NCI-H2029 treated with DMSO at 0.1 percent for 48 hours (cell line): ENCODE measurements at regions not wholly inside any gene's neighbourhood (a gene's known extent, or its start where the extent isn't known, plus 50 kb on each side); places are given as distances from the start of the nearest gene placed in this dataset.
A peak's percentile ranks its signal among the peaks of the same experiment; 100 is the strongest.

Experiments used
- DNase-seq: peaks from one replicate; lab custom pipeline; 2025; lab: John Stamatoyannopoulos, UW

DNA sequence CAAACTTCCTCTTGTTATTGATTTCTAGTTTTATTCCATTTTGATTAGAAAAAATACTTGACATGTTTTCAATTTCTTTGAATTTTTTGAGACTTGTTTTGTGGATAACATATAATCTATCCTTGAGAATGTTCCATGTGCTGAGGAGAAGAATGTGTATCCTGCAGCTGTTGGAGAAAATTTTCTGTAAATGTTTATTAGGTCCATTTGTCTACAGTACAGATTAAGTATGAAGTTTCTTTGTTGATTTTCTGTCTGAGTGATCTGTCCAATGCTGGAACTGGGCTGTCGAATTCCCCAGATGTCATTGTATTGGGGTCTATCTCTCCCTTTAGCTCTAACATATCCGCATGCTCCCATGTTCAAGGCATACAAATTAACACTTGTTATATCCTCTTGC, 251.2 kb downstream of the CSNK1G3 start:
- DNase-seq: no peak

DNA sequence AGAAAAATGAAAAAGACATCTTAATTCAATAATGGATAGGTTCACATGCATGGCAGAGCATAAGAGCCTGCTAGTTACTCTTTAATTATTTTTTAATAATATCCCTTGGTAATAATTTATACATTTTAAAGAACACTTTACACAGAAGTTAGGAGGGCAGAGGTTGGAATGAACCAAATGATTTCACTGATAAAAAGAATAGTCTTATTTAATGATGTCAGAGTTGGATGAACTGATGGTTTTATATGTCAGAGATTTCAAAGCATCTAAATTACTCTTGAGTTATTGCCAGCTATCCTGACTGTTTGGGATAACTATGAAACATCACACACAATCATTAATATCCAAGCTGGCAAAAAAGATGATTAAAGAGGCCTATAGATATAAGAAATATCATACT, 244.8 kb downstream of the CSNK1G3 start:
- DNase-seq: no peak

DNA sequence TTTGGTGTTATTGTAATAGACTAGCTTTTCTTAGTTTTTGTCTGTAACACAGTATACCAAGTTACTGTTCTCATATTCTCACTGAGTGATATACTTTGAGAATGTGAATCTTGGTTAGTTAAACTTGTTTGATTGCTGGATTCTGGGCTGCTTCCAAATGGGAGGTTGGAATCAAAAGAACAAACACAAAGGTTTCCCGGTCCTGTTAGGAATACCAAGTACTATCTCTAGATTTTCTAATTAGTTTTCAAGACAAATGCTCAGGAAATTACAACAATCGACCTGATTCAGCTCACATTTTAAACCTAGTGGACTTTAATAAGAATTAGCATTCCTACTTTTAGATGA, 244.3 kb downstream of the CSNK1G3 start:
- no peak for DNase-seq

DNA sequence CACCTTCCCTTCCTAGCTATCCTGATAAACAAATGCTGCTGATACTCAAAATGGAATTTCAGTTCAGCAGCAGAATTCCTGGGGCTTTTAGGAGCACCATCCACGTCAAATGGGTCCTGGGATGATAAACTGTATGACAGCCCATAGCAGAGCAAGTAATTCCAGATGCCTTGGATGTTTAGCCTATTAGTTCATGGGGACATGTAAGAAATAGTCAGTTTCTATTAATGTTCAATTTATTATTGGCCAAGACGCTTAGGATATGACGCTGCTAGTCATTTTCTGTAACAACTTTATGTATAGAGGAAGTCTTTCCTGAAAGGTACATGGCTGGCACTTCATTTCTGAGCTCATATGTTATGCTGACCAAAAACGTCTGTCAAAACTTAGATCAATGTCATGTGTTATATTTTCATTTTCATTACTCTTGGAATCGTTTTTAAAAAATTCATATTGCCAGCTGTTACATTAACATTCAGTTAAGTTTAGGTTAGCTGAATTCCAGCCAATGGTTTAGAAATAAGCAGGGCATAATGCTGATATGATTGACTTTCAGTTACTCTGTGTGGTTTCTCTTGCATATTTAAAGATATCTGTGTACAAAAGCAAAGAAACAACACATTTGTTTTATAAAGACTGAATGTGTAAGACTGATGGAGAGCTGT, 243.8 kb downstream of the CSNK1G3 start:
- no peak for DNase-seq

DNA sequence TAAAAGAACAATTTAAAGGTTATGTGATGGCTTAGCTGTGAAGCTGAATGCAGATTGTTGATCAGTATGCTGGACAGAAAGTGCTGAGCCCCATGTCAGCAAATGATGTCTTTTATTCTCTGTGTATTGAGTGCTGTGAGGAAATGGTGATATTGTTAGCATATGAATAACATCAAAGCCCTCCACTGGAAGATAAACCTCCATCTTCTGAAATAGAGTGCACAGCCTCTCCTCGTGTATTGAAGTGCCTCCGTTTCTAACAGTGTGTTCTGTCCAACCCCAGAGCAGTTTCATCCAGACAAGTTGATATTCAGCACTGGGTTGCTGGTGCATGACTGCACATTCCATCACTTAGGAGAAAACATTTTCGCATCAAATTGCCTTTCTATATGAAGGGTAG, 242.9 kb downstream of the CSNK1G3 start:
- DNase-seq: peak; percentile 13

DNA sequence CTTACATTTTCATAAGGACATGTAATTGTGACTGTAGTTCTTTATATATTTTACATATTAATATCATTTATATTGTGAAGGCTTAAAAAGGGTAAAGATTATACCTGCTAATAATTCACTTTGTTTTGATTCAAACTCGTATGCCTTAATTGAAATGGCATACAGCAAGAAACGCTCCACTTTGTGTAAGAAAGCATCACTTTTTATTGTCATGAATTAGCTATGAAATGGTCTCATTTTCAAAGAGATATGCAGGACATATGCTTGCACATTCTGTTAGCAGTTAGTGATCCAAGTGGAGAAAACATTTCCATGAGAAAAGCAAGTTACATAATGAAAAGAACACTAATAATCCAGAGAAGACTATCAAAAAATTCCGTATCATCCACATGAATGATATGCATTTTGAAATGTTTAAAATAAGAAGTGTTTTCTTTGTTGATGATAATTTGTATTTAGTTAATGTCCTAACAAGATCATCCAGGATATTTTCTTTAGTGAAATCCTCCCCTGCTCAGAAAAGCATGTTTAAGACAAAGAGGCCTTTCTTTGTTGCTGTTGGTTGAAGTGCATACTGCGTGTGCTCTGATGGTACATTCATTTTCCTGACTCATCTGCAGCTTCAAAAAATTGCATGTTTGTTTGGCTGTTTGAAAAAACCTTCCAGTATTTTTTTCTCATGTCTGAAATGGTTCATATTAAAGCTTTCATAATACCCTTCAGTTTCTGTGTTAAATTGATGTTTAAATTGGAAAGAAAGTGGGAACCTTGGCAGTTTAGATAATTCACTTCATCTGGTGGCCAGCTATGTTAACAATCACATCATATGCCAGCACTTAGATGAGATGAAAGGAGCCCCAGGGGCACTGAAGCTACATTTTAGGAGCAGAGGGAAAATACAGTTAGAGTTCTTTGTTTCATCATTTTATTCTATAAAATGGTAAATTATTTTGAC, 242.2 kb downstream of the CSNK1G3 start:
- DNase-seq: no peak

DNA sequence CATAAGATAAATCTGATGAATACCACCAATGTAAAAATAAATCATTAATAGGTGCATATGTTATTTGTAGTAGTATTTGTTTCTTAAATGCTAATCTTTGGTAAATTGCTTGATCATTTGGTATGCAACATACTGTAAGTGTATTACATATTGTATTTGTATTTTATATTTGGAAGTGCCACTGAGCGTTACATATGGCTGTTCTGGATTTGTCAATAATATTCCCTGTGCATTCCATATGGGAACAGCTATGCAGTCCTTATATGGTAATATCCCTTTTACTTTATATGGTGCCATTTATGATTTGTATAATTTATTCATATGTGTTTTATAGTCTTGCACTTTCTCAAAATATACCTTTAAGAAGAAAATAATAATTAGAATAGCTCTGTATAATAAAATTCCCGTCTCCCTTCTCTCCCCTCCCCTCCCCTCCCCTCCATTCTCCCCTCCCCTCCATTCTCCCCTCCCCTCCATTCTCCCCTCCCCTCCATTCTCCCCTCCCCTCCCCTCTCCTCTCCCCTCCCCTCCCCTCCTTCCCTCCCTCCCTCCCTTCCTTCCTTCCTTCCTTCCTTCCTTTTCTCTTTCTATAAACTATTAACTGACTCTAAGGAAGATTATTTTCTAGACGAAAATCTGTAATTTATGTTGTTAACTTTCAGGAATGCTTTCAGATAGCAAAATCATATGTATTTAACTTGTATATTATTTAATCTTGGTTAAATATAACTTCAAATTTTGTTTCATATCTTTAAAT, 241.4 kb downstream of the CSNK1G3 start:
- no peak for DNase-seq

DNA sequence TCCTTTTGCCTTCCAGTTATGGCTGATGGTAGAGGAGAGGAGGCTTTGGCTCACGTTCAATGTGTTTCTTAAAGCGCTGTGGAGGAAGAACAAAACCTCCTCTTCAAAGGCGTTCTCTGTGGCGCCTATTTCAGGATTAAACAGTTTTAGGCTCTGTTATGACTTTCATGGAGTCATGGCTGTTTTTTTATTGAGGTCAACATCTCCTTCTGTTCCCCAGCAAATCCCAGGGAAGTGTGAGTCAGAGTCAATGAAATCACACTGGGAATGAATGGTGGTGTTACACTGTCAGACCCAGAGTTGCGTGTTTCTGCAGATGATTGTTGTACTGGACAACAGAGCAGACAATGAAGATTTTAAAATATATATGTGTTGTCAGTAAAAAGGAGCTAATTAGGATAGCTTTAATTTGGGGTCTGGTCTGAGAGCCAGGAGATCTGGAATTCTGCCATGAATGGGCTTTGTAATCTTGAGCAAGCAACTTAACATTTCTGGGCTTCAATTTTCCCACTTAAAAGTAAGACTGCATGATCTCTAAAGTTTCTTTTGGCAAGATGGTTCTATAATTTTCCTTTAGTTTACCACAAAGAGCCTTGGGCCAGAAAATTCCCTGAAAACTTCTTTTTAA, 240.7 kb downstream of the CSNK1G3 start:
- no peak for DNase-seq

DNA sequence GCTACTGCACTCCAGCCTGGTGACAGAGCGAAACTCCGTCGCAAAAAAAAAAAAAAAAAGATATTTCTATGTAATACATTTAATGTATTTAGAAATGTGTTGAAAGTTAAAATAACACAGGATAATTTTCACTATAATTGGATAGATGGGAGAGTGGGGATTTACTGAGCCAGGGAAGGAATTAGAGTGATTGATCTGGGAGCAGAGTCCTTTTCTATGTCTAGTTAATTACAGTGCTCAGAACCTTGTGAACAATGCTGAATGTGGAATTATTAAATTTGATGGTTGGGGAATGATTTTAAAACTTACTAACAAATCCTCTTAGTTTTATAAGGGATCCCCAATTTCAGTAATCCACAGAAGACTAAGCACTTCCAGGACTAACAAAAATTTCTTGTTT, 239.7 kb downstream of the CSNK1G3 start:
- DNase-seq: no peak

DNA sequence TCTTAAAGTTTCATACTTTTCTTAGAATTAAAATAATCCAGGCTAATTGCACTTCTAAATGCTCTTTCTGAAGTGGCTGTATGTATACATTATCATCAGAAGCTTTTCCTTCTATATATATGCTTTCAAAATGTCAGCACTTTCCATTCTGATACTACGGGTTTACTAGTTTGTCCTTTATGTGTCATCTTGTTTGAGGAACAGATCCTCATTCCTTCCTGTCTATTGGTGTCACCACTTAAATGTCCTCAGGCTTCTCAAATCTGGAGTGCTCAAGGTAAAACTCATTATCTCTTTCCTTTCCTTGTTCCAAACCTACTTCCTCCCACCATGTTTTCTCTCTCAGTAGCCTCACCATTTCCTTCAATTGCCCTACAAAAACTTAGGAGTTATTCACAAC, 236.3 kb downstream of the CSNK1G3 start:
- DNase-seq: no peak

DNA sequence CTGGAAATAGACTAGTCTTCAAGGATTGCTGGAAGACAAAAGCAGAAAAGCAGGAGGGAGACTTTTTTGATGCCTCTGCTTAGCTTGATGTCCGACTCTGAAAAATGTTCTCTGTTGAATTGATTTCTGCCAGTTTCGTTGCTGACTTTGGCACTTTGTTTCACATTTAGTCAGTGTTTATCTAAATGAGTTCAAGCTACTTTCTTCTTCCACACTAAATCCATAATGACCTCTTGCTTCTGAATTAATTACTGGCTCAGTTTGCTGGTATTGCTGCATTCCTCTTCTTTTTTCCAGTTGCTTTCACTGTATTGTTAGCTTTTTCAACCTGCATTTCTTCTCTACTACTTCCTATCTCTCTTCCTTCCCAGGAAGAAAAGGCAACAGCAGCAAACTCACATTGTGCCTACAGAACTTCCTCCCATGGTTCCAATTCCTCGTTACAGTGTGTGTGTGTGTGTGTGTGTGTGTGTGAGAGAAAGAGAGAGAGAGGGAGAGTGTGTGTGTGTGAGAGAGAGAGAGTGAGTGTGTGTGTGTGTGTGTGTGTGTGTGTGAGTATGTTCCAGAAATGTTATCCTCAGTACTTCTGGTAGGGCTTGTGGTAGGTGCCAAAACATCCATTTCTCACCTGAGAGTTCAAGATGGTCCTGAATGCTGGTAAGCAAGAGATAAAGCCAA, 234.8 kb downstream of the CSNK1G3 start:
- no peak for DNase-seq

DNA sequence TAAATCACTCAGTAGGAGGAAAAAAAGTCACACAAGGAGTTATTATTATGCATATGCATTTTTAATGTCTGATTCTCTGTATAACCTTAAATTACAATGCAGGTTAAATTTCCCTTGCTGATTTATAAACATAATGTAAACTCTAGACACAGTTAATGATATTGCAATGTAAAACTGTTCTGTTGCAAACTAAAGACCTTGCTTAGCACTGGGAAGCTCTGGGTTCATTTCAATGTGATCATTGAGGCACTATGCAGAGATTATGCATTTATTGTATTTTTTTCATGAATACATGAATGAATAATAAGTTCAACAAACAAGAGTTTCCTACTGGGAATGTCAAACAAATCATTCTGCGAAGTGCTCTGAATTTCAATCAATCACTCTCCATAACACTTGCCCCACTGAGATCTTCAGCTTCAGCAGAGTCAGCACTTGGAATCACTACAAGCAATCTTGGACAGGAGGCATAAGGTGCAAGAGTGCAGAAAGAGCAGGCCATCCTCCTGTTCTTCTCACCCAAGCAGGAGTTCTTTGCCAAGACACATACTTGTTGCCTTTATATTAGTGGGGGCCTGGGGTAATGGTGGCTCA, 232.1 kb downstream of the CSNK1G3 start:
- DNase-seq: no peak

DNA sequence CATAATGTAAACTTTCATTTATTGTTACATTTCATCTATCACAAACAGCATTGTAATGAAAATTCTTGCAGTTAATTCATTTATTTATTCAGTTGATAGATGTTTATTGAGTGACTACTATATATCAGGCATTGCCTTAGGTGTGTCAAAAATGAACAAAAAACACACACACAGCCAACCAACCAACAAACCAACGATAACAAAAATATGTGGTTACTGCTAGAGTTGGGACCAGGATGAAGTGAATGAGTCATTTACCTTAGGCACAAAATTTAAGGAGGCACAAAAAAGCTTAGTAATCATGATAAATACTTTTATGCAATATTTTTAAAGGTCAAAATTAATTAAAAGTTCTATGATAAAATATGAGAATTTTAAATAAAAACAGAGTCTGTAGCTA, 223.4 kb downstream of the CSNK1G3 start:
- no peak for DNase-seq

DNA sequence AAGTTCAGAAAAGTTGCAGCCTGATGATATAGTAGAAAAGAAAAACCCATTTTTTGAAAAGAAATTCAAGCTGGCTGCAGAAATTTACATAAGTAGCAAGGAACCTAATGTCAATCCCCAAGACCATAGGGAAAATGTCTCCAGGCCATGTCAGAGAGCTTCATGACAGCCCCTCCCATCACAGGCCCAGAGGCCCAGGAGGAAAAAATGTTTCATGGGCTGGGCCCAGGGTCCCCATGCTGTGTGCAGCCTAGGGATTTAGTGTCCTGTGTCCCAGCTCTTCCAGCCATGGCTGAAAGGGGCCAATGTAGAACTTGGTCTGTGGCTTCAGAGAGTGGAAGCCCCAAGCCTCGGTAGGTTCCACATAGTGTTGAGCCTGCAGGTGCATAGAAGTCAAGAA, 220.3 kb downstream of the CSNK1G3 start:
- DNase-seq: no peak

DNA sequence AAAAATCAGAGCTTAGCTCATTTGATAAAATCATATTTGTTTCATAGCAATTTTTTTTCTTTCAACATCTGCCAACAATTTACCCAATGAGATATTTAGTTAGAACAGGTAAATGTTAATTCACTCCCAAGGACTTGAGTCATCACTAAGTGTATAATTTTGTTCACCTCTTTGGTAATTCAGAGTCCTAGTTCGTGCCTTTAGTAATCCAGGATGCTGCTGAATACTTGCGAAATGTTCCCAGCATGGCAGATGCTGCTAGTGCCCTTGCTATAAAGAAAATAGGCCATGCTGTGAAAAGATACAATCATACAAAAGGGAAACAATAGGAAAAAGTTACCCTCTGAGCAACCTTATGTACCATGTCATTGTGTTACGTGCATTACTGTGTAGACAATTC, 210.5 kb downstream of the CSNK1G3 start:
- no peak for DNase-seq

DNA sequence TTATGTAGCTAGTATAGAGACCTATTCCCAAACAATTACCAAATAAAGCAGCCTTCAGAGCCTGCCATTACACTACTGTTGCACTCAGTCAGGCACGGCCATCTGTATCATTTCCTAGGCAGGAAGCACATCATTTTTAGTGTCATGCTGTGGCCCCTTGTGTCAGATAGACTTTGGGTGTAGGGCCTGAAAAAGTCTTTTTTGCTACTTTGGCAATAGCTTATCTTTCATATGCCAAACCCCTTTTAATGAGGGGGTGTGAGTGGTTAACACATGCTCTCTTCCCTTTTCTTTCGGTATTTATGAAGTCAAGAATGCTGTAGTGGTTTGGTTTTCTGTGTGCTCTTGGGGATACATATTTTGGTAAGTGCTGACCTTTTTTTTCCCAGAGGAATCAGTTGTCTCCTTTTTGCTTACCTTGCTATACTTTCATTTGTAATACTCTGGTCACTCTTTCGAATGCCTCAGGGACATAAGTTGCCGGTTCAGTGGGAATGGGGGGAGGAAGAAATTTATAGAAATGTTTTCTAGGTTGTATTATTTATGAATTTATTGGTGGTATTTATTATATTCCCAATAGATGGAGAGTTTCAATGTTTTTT, 209.8 kb downstream of the CSNK1G3 start:
- DNase-seq: no peak

DNA sequence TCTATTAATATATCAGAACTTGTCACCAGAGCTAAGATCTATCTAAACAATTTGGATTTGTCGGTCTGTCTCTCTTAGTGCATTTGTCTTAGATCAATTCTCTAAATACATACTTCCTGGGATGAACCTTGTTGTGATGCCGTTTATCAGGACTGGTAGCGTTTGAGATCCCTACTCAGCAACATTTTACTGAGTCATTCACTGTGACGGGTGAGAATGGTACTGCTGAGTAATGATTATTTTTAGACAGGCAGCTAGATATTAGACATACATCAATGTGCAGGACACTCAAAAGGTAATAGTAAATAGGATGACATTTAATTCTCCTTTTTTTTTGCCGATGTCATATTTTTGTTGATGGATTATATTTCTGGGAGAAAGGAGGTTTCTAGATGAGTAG, 209.0 kb downstream of the CSNK1G3 start:
- no peak for DNase-seq

DNA sequence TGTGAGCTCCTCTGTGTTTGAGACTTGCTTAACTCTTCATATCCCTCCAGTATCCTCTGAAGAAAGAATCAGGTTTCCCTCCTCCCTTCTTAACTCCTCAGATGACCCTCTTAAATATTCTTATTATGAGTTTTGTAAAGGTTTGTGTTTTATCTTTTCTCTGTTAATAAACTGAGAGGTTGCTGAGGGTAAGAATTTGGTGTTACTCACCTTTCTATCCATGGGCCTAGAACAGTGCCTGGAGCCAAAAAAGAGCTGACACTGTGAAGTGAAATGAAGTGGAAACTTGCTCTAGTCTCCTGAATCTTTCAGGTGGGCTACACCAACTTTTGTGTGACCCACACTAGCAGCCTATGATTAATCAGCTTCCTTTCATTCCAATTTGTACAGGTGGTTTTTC, 208.4 kb downstream of the CSNK1G3 start:
- DNase-seq: no peak

DNA sequence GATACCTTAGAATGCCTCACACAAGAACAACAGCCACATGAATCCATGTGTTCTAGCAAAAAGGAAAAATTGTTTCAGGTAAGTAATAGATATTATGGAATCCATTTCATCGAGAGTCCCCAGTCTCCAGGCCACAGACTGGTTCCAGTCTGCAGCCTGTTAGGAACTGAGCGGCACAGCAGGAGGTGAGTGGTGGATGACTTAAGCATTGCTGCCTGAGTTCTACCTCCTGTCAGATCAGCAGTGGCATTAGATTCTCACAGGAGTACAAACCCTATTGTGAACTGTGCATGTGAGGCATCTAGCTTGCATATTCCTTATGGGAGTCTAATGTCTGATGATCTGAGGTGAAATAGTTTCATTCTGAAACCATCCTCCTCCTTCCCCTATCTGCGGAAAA, 207.0 kb downstream of the CSNK1G3 start:
- no peak for DNase-seq

DNA sequence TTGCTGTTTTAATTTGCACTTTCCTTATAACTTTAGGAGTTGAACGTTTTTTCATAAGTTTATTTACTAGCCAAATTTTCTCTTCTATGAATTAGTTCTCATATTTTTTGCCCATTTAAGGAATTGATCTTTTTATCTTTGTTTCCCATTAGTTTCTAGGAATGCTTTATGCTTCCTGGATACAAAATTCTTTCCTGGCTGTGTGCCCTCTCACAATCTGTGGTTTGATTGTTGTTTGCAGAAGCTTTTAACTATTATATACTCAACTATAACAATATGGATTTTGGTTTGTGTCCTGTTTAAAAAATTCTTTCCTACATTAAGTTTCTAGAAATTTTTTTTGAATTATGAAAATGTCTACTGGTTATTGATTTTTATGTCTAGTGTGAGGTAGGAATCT, 206.3 kb downstream of the CSNK1G3 start:
- no peak for DNase-seq

DNA sequence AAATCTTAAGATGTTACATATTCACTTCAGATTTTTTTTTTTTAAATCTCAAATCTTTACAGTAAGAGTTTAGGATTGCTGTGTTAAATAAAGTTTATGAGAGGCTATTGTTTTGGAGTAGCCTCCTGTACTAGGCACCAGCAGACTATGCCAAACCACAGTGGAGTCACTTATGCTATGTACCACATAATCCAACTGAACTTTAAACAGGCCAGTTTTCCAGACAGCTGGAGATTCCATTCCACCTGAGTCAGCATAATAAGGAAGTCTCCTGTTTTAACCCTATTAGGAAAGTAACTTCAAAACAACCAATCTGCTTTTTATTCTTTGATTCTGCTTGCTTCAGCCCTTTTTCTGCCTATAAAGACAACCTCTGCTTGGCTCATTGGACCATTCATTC, 205.2 kb downstream of the CSNK1G3 start:
- no peak for DNase-seq
